Hepatocyte (in vitro differentiated cells): ENCODE measurements at regions not wholly inside any gene's neighbourhood (a gene's known extent, or its start where the extent isn't known, plus 50 kb on each side); places are given as distances from the start of the nearest gene placed in this dataset.

Experiments
- CTCF ChIP-seq: fragments of 200-600 bp; sonication (generic); IDR thresholded peaks from 2 replicates; pipeline ENCODE4 v1.5.1; 2016; ENCODE audit warnings: antibody characterized with exemption, mild to moderate bottlenecking; ENCODE audit not compliant: poor library complexity
- EZH2 ChIP-seq: fragments of 200-600 bp; sonication (generic); IDR thresholded peaks from 2 replicates; pipeline ENCODE4 v1.6.1; 2016; ENCODE audit warnings: antibody characterized with exemption, mild to moderate bottlenecking, borderline replicate concordance
- EZH2phosphoT487 ChIP-seq: fragments of 200-600 bp; sonication (generic); IDR thresholded peaks from one replicate; pipeline ENCODE4 v1.6.1; 2018; ENCODE audit warnings: antibody characterized with exemption, mild to moderate bottlenecking, low read depth, moderate library complexity; ENCODE audit not compliant: unreplicated experiment, severe bottlenecking

- TF ChIP-seq CTCF = no peak
- TF ChIP-seq EZH2 = no peak
- TF ChIP-seq EZH2phosphoT487 = no peak
Observed at GRCh38 chr20:20786428-20786827, 74.0 kb upstream of the RALGAPA2 start.
